GM21447 (cell line): ENCODE measurements at regions not wholly inside any gene's neighbourhood (a gene's known extent, or its start where the extent isn't known, plus 50 kb on each side); places are given as distances from the start of the nearest gene placed in this dataset.
"Not testable (repeated sequence)": the region's sequence is repeated elsewhere in the genome, so short reads cannot be mapped to it uniquely, and the experiment has no call there.

Experiments
- ATAC-seq: cut with Tn5 transposase; IDR thresholded peaks from one replicate; pipeline ENCODE4 v1.9.1; 2021; ENCODE audit not compliant: unreplicated experiment

DNA sequence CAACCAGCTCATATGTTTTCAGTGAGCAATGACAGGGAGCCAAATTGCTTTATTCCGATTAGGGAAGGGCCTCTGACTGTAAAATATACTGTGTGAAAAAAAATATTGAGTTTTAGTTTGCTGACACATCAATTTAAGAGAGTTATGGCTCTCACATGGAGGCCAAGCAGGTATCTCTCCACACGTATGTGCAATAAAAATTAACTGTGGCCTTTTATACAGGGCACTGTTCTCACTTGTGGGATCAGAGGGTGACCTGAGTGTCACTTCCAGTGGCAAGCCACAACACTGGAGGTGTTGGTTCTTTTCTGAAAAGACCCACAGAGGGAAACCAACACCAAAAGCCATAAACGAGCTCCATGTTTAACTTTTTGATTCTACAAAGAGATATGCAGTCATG is 462.8 kb downstream of the MID1IP1 start:
- no peak for ATAC-seq

DNA sequence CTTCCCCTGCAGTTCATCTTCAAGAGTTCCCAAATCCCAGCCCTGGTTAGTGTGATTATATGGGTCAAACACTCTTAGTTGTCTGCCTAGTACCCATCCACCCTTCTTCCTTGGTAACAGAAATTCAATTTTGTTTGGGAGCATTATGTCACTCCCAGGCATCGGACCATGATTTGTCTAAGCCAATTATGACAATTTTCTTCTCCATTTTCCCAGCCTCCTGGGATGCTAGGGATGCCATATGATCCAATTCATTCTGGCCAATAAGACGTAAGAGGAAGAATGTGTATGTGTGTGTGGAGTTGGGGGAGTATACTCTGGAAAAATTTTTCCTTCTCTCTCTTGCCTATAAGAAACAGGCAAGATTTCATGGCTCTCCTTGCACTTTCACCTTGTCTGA is 465.9 kb downstream of the MID1IP1 start:
- ATAC-seq: no peak

DNA sequence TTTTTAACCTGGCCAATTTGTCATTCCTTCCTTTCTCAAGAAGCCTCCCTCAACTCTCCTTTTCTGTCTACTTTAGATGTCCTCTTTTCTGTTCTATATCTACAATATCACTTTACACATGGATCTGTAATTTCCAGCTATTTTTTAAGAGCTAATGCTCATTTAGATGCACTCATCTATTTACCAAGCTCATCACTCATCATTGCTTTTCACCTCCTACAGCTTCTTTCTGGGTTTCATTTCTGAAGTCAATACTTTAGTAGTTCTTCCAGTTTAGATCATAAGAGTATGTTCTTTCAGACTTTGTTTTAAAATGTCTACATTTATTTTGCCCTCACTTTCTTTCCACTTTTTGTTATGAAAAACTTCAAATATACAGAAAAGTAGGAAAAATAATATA is 466.9 kb downstream of the MID1IP1 start:
- ATAC-seq: no peak

DNA sequence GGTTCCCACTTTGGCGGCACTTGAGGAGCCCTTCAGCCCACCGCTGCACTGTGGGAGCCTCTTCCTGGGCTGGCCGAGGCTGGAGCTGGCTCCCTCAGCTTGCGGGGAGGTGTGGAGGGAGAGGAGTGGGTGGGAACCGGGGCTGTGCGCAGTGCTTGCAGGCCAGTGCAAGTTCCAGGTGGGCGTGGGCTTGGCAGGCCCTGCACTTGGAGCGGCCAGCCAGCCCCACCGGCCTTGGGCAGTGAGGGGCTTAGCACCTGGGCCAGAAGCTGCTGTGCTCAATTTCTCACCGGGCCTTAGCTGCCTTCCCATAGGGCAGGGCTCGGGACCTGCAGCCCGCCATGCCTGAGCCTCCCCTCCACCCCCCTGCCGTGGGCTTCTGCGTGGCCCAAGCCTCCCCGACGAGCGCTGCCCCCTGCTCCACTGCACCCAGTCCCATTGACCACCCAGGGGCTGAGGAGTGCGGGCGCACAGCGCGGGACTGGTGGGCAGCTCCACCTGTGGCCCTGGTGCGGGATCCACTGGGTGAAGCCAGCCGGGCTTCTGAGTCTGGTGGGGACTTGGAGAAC is 474.3 kb downstream of the MID1IP1 start:
- ATAC-seq: no peak

- ATAC-seq: not testable (repeated sequence)
Measured at GRCh38 chrX:39277685-39278390, 476.6 kb downstream of the MID1IP1 start.

GRCh38 chrX:39283239-39283638 is 482.0 kb downstream of the MID1IP1 start:
- ATAC-seq: no peak

DNA sequence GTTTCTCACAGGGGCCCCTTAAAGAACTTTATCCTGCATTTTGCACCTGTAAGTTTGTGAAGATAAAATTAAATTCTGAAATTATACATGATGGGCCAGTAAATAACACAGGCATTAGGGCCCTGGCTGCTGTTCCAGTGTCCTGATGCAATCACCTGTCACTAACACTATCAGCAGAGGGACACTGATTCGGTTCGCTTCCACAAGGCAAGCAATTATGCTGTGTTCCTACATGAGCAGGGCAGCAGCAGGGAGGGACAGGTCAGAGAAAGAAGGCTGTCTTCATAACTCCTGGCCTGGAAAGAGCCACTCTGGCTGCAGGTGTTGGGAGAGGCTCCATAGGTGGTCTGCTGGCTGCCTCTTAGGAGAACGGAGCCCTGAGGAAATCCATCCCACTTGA is 487.3 kb downstream of the MID1IP1 start:
- no peak for ATAC-seq

DNA sequence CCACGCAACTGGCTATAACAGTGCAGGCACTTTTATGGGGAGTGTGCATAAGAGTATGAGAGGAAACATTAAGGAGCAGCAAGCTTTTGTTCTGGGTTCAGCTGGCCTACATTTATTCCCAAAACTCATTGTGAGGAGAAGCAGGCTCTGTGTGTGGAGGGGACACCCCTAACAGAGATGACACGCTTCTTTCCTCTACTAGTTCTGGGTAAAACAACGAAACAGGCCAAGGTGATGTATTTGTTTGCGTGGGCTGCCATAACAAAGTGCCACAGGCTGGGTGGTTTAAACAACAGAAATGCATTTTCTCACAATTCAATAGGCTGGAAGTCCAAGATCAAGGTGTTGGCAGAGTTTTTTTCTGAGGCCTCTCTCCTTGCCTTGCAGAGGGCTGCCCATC is 488.6 kb downstream of the MID1IP1 start:
- no peak for ATAC-seq

- ATAC-seq: no peak
Measured at GRCh38 chrX:39293203-39293602, 491.9 kb downstream of the MID1IP1 start.

- ATAC-seq: no peak
Measured at GRCh38 chrX:39296472-39296871, 495.2 kb downstream of the MID1IP1 start.

- ATAC-seq: no peak
Measured at GRCh38 chrX:39298821-39299220, 497.6 kb downstream of the MID1IP1 start.

DNA sequence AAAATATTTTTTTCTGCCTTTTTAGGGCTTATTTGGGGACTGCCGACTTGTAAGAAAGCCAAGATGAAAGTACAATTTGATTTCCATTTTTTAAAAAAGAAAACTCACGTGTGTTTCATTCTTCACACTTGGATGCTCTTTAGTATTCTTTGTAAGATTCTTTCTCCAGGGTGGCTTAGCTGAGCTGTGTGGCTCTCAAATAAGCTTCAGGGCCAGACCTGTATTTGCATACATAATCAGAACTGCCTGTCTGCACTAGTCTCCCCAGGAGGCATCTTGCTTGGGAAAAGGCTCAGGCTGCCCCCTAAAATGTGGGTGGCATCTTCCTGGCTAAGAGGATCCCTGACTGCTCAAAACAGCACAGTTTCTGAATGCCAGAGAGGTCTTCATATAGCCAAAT is 498.4 kb downstream of the MID1IP1 start:
- no peak for ATAC-seq

- ATAC-seq: no peak
Measured at GRCh38 chrX:39301036-39301435, 499.8 kb downstream of the MID1IP1 start.

DNA sequence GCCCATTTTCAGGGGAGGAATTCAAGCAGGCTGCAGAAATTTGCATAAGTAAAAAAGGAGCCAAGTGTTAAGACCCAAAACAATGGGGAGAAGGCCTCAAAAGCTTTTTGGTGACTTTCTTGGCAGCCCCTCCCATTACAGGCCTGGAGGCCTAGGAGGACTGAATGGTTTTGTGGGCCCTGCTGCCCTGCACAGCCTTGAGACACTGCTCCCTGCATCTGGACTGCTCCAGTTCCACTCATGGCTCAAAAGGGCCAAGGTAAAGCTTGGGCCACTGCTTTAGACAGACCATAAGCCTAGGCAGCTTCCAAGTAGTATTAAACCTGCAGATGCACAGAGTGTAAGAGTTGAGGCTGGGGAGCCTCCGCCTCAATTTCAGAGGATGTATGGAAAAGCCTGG is 501.6 kb downstream of the MID1IP1 start:
- ATAC-seq: no peak

DNA sequence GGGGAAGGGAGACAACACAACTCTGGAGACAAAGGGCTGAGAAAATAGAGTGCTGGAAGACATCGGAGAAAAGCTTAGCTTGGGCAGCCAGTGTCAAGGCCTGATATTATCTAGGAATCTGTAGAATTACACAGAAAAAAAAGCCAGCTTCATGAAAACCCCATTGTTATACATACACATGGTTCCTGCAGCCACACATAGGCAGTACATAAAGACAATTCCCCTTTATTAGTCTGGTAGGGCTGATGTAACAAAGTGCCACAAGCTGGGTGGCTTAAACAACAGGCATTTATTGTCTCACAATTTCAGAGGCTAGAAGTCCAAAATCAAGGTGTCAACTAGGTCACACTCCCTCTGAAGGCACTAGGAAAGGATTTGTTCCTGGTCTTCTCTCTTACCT is 503.5 kb downstream of the MID1IP1 start:
- ATAC-seq: no peak

DNA sequence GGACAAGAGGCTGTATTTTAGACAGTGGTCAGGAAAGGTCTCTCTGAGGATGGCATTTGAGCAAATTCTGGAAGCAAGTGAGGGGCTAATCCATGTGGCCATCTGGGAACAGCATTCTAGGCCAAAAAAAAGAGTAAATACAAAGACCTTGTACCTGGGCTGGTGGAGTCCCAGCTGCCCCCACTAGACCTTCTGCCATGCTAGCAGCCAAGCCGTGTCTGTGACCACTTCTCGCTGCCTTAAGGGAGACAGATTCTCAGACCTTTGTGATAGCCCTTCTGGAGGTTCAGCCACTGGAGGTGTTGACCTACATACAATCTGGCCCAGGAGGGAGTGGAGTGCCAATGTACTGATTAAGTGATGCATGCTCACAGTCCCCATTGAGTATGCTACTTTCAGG is 506.2 kb downstream of the MID1IP1 start:
- ATAC-seq: no peak

- no peak for ATAC-seq
Measured at GRCh38 chrX:39308126-39308525, 506.9 kb downstream of the MID1IP1 start.

DNA sequence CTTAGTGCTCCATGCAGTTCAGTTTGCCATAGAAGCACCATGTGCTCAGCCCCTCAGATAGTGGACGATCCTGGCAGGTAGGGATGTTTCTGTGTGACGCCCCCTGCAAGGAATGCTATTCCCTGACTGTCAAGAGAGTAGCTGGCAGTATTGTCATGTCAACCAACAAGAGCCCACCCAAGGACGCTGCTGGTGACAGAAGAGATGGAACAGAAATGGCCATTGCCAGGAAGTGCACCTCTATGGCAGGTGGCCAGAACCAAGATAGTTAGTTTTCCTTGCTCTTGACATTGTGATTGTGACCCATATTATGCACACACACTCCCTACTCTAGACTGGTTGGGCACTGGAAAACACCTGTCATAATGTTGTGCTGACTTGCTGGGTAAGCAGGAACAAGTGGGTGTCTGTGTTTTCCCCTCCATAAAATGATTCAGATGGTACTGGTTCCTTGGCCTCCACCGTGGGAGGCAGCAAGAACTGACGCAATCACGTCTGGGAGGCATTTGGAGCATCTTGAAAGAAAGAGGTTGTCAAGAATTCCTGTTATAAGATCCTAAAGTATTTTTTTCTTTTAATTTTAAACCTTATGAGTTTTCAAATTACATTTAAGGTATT is 507.9 kb downstream of the MID1IP1 start:
- no peak for ATAC-seq

DNA sequence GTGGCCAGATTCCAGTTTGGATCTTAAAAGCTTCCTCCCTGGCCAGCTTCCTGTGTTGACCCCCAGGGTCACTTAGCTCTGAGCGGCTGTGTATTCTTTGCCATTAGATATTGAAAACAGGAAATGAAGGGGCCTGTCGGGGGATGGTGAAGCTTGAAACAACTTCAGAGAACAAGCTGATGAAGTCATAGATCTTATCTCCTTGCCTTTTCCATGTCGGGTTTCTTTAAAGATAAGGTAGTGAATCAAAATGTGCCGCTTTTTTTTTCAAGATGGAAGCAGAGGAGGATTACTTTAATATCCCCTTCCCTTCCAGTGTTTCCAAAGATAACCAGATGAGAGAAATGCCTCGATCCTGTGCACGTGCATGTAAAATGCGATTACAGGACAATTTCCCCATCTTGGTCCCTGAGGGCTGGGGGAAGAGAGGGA is 508.5 kb downstream of the MID1IP1 start:
- no peak for ATAC-seq

- ATAC-seq: no peak
Measured at GRCh38 chrX:39310891-39311290, 509.6 kb downstream of the MID1IP1 start.

DNA sequence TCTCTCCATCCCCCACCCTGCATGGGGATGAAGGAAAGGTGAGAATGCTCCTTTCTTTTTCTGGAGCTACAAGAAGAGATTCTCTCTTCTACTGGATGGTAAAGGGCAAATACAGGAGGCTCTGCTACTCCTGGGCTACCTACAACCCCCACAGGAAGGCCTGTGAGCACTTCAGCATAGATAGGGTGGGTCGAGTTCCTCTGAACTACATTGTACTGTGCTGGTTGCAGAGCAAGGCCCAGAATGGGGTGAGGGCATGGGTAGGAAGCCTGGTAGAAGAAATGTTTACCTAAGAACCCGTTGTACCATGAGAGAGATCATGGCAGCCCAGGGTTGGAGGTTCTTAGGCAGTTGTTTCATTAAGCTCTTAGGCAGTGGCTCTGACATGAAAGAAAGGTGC is 510.4 kb downstream of the MID1IP1 start:
- ATAC-seq: no peak

DNA sequence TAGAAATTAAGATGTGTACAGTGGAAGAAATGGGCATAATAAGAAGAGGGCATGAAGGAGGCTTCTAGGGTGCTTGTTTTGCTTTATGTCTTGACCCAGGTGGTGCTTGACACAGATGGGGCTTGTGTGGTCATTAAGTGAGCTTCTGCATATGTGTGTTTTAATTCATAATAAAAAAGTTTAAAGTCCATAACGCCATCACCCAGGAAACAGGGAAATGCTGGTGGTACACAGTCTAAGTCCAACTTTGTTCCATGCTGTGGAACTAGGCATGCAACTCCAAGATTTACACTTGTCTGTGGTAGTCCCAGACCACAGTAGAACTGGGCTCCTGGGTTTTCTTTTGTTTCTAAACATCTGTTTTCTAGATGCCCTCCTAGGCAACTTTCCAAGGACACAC is 511.9 kb downstream of the MID1IP1 start:
- ATAC-seq: no peak
